Loucy (cell line): ENCODE measurements at regions not wholly inside any gene's neighbourhood (a gene's known extent, or its start where the extent isn't known, plus 50 kb on each side); places are given as distances from the start of the nearest gene placed in this dataset.

Experiments used
- CTCF ChIP-seq: fragments of 200-600 bp; sonication (generic); conservative IDR thresholded peaks from 2 replicates; pipeline ENCODE4 v1.5.1; 2014; ENCODE audit warnings: mild to moderate bottlenecking, antibody characterized with exemption, low read length
- EZH2phosphoT487 ChIP-seq: fragments of 200-600 bp; IDR thresholded peaks from 2 replicates; pipeline ENCODE4 v1.6.1; 2018; ENCODE audit warnings: antibody characterized with exemption, mild to moderate bottlenecking, moderate library complexity, borderline replicate concordance

GRCh38 chr5:93960042-93960441, 218.6 kb upstream of the POU5F2 start:
- no peak for TF ChIP-seq CTCF
- TF ChIP-seq EZH2phosphoT487 = no peak
